K562 (cell line): ENCODE measurements at regions not wholly inside any gene's neighbourhood (a gene's known extent, or its start where the extent isn't known, plus 50 kb on each side); places are given as distances from the start of the nearest gene placed in this dataset.

Experiments
- ATAC-seq: fragments of 200-7000 bp; cut with Tn5 transposase; 3 replicates; pipeline ENCODE4 v1.9.1; 2020; ENCODE audit warnings: moderate library complexity
- BruUV-seq: library from RNA; stranded (reverse); fragments of 400-500 nt; replicated peaks from 2 replicates; lab custom pipeline; 2021; lab: Mats Ljungman, UMichigan
- CTCF ChIA-PET: fragments of 300-600 bp; formaldehyde crosslinking; extraction: SDS; loops from one replicate; lab custom pipeline; 2021; ENCODE audit warnings: low intra/inter-chr PET ratio; lab: Yijun Ruan, JAX
- POLR2A ChIA-PET: fragments of 300-600, 350-650 bp; sonication (Branson Sonifier 250); formaldehyde crosslinking; extraction: SDS; loops from one replicate; lab custom pipeline; 2021; ENCODE audit warnings: antibody characterized with exemption, inconsistent platforms; lab: Yijun Ruan, JAX
- DNase-seq, 4 experiments: peaks; one replicate each; pipeline versions ENCODE4 v3.0.0 to v3.0.0-alpha.2; 2011 to 2018; ENCODE audit warnings: low spot score in 3 of 4, mixed read lengths in 3 of 4; ENCODE audit errors: extremely low read depth in 1 of 4
- FAIRE-seq: peaks from 2 replicates; lab custom pipeline; 2011; peaks lifted over from hg19 to GRCh38; lab: Jason Lieb, UNC
- H2AFZ ChIP-seq: 2 replicates; pipeline ENCODE4 v1.6.0; 2011; ENCODE audit warnings: low read depth, low read length, control low read depth, inconsistent platforms
- H3K27ac ChIP-seq: fragments of 200-600 bp; 3 replicates; pipeline ENCODE4 v1.8.0; 2011; ENCODE audit warnings: low read depth, mild to moderate bottlenecking, control low read depth, inconsistent platforms, low read length, moderate library complexity, mixed read lengths; ENCODE audit errors: extremely low read depth
- H3K27me3 ChIP-seq, 2 experiments: fragments of 300-600 bp in 1 of 2; 2 replicates in 1 of 2; 3 replicates in 1 of 2; pipeline versions ENCODE4 v1.6.0 to v1.8.0; 2011; ENCODE audit warnings: inconsistent platforms in 2 of 2, low read length in 2 of 2, mild to moderate bottlenecking in 1 of 2, mixed read lengths in 1 of 2, moderate library complexity in 1 of 2; ENCODE audit not compliant: control insufficient read depth in 2 of 2, insufficient read depth in 2 of 2
- H3K36me3 ChIP-seq: fragments of 300-600 bp; 3 replicates; pipeline ENCODE4 v1.8.0; 2011; ENCODE audit warnings: mild to moderate bottlenecking, low read length, inconsistent platforms; ENCODE audit not compliant: control insufficient read depth, insufficient read depth
- H3K4me1 ChIP-seq, 2 experiments: fragments of 200-600 bp in 1 of 2; replicated peaks in 1 of 2; 2 replicates in 1 of 2; 3 replicates in 1 of 2; pipeline versions ENCODE4 v1.5.1 to v1.8.0; 2011; ENCODE audit warnings: inconsistent platforms in 2 of 2, low read length in 2 of 2, mild to moderate bottlenecking in 1 of 2, mixed read lengths in 1 of 2, moderate library complexity in 1 of 2; ENCODE audit not compliant: control insufficient read depth in 2 of 2, insufficient read depth in 2 of 2
- H3K4me2 ChIP-seq: 2 replicates; pipeline ENCODE4 v1.6.1; 2011; ENCODE audit warnings: low read length, control low read depth, inconsistent platforms, mixed read lengths; ENCODE audit not compliant: insufficient read depth
- H3K4me3 ChIP-seq: fragments of 200-600 bp; sonication (generic), shearing (Covaris generic); 2 replicates; pipeline ENCODE4 v1.5.1; 2016; ENCODE audit warnings: control low read depth, inconsistent platforms
- H3K79me2 ChIP-seq: fragments of 200-600 bp; 3 replicates; pipeline ENCODE4 v1.8.0; 2011; ENCODE audit warnings: low read length, inconsistent platforms; ENCODE audit not compliant: control insufficient read depth, insufficient read depth
- H3K9ac ChIP-seq, 2 experiments: 2 replicates each; pipeline versions ENCODE4 v1.6.0 to v1.6.1; 2011; ENCODE audit warnings: low read depth in 2 of 2, low read length in 2 of 2, control low read depth in 1 of 2, inconsistent platforms in 1 of 2, mild to moderate bottlenecking in 1 of 2, mixed read lengths in 1 of 2; ENCODE audit not compliant: insufficient read depth in 1 of 2
- H3K9me1 ChIP-seq: one replicate; pipeline ENCODE4 v1.6.0; 2011; ENCODE audit warnings: inconsistent platforms, mild to moderate bottlenecking, low read length, moderate library complexity; ENCODE audit not compliant: control insufficient read depth, insufficient read depth
- H3K9me3 ChIP-seq: replicated peaks from 2 replicates; pipeline ENCODE4 v1.5.1; 2011; ENCODE audit warnings: low read depth, low read length, inconsistent platforms; ENCODE audit not compliant: control insufficient read depth, insufficient read depth
- H4K20me1 ChIP-seq: replicated peaks from 2 replicates; pipeline ENCODE4 v1.6.1; 2011; ENCODE audit warnings: low read length, inconsistent platforms, mixed read lengths; ENCODE audit not compliant: control insufficient read depth, insufficient read depth
- ATF6 ChIP-seq: sonication (generic); formaldehyde crosslinking; IDR thresholded peaks from 2 replicates; pipeline ENCODE4 v1.4.0; 2020; ENCODE audit warnings: mild to moderate bottlenecking, missing genetic modification reagents
- CBFA2T3 ChIP-seq: fragments of 450-650 bp; IDR thresholded peaks from 2 replicates; pipeline ENCODE4 v1.6.1; 2017
- DLX4 ChIP-seq: fragments of 250-450 bp; sonication (Bioruptor Pico); IDR thresholded peaks from 2 replicates; pipeline ENCODE4 v1.6.1; 2021; ENCODE audit warnings: mild to moderate bottlenecking
- E2F3 ChIP-seq: fragments of 250-450 bp; sonication (Bioruptor Pico); IDR thresholded peaks from 2 replicates; pipeline ENCODE4 v1.4.0; 2020; ENCODE audit warnings: mild to moderate bottlenecking
- ETV5 ChIP-seq: sonication (generic); formaldehyde crosslinking; IDR thresholded peaks from 2 replicates; pipeline ENCODE4 v1.4.0; 2020; ENCODE audit warnings: low read depth, mild to moderate bottlenecking, missing genetic modification reagents
- HMGXB4 ChIP-seq: sonication (generic); formaldehyde crosslinking; IDR thresholded peaks from 2 replicates; pipeline ENCODE4 v1.8.1; 2023; ENCODE audit warnings: mild to moderate bottlenecking, missing genetic modification reagents
- IRF9 ChIP-seq: fragments of 450-650 bp; IDR thresholded peaks from 2 replicates; pipeline ENCODE4 v1.6.1; 2016; ENCODE audit warnings: missing biosample characterization, missing genetic modification characterization
- KLF16 ChIP-seq: IDR thresholded peaks from 2 replicates; pipeline ENCODE4 v1.6.1; 2016; ENCODE audit warnings: antibody characterized with exemption
- PML ChIP-seq: IDR thresholded peaks from 2 replicates; pipeline ENCODE4 v1.6.1; 2012; ENCODE audit warnings: low read length, inconsistent platforms
- PPARD ChIP-seq: fragments of 250-450 bp; sonication (Bioruptor Pico); IDR thresholded peaks from 2 replicates; pipeline ENCODE4 v1.8.0; 2022; ENCODE audit warnings: inconsistent platforms, mild to moderate bottlenecking, moderate library complexity
- PRMT5 ChIP-seq: sonication (generic); formaldehyde crosslinking; IDR thresholded peaks from 2 replicates; pipeline ENCODE4 v1.5.0; 2020; ENCODE audit warnings: missing genetic modification reagents
- PRPF4 ChIP-seq: fragments of 200-400 bp; formaldehyde crosslinking; IDR thresholded peaks from one replicate; pipeline ENCODE4 v1.6.1; 2017; ENCODE audit warnings: low read length, low read depth, mild to moderate bottlenecking; ENCODE audit not compliant: insufficient read depth, poor library complexity, severe bottlenecking
- RB1 ChIP-seq: fragments of 450-650 bp; IDR thresholded peaks from 2 replicates; pipeline ENCODE4 v1.6.1; 2017; ENCODE audit warnings: low read depth, mild to moderate bottlenecking
- RBBP5 ChIP-seq: fragments of 200-600 bp; sonication (generic); IDR thresholded peaks from 2 replicates; pipeline ENCODE4 v1.6.1; 2012; ENCODE audit warnings: borderline replicate concordance, mild to moderate bottlenecking, low read length, control low read depth, inconsistent platforms; ENCODE audit not compliant: insufficient read depth, poor library complexity, severe bottlenecking
- TCFL5 ChIP-seq: fragments of 250-450 bp; sonication (Bioruptor Pico); conservative IDR thresholded peaks from 2 replicates; pipeline ENCODE4 v1.6.1; 2021; ENCODE audit warnings: mild to moderate bottlenecking, moderate library complexity, matching md5 sums
- ZFPM2 ChIP-seq: fragments of 250-450 bp; sonication (Bioruptor Pico); IDR thresholded peaks from 2 replicates; pipeline ENCODE4 v1.5.1; 2022; ENCODE audit warnings: mild to moderate bottlenecking
- ZNF408 ChIP-seq: fragments of 250-450 bp; sonication (Bioruptor Pico); IDR thresholded peaks from 2 replicates; pipeline ENCODE4 v1.4.0; 2020; ENCODE audit warnings: low read depth, mild to moderate bottlenecking, moderate library complexity
- ZNF57 ChIP-seq: fragments of 450-650 bp; formaldehyde crosslinking; IDR thresholded peaks from 2 replicates; pipeline ENCODE4 v1.4.0; 2020; ENCODE audit warnings: mild to moderate bottlenecking, moderate library complexity
- WGBS: fragments of 100-300 bp; shearing (Covaris generic); methylation state at CpG from one replicate; pipeline ENCODE4 v1.1.6; 2016; ENCODE audit warnings: low coverage, mixed read lengths; ENCODE audit not compliant: insufficient coverage; ENCODE audit errors: missing lambda C conversion rate; 5-methylcytosine and 5-hydroxymethylcytosine counted together
- in situ Hi-C: fragments of 300-500 bp; cut with MboI; formaldehyde crosslinking; loops from 4 replicates; pipeline ENCODE4 v1.15.0; 2018; ENCODE audit warnings: inconsistent platforms, mixed read lengths
- intact Hi-C: fragments of 100-400 bp; cut with micrococcal nuclease; formaldehyde crosslinking; loops from 2 replicates; pipeline ENCODE4 v1.14.2; 2022

- Histone ChIP-seq H3K9ac (no peak overlapping the region), H3K27me3 (no peaks in the 10 kb centered on the region)
- in situ Hi-C loops = no loop called here
- no peak for DNase-seq
- TF ChIP-seq IRF9 (tag) = no peak
- TF ChIP-seq PRMT5 = no peak
- no peak for TF ChIP-seq E2F3 (CRISPR knock-in tag)
- no peak for TF ChIP-seq ATF6 (CRISPR knock-in tag)
- TF ChIP-seq ZFPM2 = no peak
- no peak for TF ChIP-seq TCFL5 (CRISPR knock-in tag)
- no peak for TF ChIP-seq ETV5 (CRISPR knock-in tag)
- TF ChIP-seq ZNF57 (CRISPR knock-in tag) = no peak
- no peak for TF ChIP-seq HMGXB4
- TF ChIP-seq RB1 = no peak
- no peak for TF ChIP-seq KLF16
- TF ChIP-seq DLX4 (CRISPR knock-in tag) = no peak
- no peak for TF ChIP-seq CBFA2T3
- TF ChIP-seq RBBP5 = no peak
- no peak for TF ChIP-seq PPARD (CRISPR knock-in tag)
- TF ChIP-seq ZNF408 = no peak
- no peak for TF ChIP-seq PRPF4
- no peak for TF ChIP-seq PML
- TF ChIP-seq, all 486 proteins: peak for 0
- H3K9me3 ChIP-seq = no peaks in the 10 kb centered on the region
- no peak for ATAC-seq
- no peaks in the 10 kb centered on the region for H3K79me2 ChIP-seq
- no TSS peak for BruUV-seq
- H4K20me1 ChIP-seq = no peaks in the 10 kb centered on the region
- H3K4me2 ChIP-seq = no peak overlapping the region
- FAIRE-seq = no peak
- no peaks in the 10 kb centered on the region for H3K36me3 ChIP-seq
- H3K4me1 ChIP-seq = no peaks in the 10 kb centered on the region
- intact Hi-C loops = no loop called here
- CTCF ChIA-PET = no interaction called here
- no peak overlapping the region for H3K4me3 ChIP-seq
- POLR2A ChIA-PET = no interaction called here
- no peak overlapping the region for H2AFZ ChIP-seq
- H3K9me1 ChIP-seq = no peaks in the 10 kb centered on the region
- no peak overlapping the region for H3K27ac ChIP-seq
- 0% methylated on average over 2 of the region's 2 CpGs for WGBS
Observed at GRCh38 chr11:24311974-24312373, 184.9 kb upstream of the LUZP2 start.
